Bone marrow (tissue), 2 donors: ENCODE measurements at regions not wholly inside any gene's neighbourhood (a gene's known extent, or its start where the extent isn't known, plus 50 kb on each side); places are given as distances from the start of the nearest gene placed in this dataset.
A peak's percentile ranks its signal among the peaks of the same experiment; 100 is the strongest.
"Not testable (repeated sequence)": the region's sequence is repeated elsewhere in the genome, so short reads cannot be mapped to it uniquely, and the experiment has no call there.

Experiments used
- DNase-seq, 2 donors: peaks; one replicate each; lab custom pipeline; 2025; lab: John Stamatoyannopoulos, UW

DNA sequence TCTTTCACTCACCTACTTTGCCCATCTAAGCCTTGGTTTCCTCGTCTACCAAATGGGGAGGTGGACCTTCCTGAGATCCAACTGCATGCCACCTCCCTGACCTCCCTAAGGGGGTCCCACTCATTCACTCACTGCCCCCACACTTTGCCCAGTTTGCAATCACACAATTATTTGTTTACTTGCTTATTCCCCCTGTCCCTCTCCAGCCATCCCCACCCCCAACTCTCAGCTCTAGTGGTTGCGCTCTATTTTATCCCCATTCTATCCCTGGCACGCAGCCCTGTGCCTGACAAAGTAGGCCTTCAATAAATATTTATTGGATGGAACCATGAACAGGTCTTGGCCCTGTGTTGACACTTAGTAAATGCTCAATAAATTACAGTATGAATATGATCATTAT, 130.8 kb upstream of the LARP1 start:
- no peak for DNase-seq

DNA sequence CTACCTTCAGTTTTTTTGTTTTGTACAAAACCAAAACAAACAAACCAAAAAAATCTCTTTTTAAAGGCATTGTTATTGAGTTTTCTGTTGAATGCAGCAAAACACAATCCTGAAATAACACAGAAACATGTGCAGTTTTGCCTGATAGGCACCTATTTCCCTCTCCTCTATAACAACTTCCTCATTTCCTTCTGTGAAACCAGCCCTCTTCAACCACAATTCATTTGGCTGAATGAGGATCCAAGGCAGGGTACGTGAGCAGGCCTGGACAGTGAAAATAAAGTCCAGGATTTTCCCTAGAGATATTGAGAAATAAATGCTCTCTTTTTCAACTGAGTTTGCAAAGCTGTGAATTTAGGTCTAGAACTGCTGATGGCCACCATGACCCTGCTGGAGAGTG, 134.8 kb upstream of the LARP1 start:
- no peak for DNase-seq

DNA sequence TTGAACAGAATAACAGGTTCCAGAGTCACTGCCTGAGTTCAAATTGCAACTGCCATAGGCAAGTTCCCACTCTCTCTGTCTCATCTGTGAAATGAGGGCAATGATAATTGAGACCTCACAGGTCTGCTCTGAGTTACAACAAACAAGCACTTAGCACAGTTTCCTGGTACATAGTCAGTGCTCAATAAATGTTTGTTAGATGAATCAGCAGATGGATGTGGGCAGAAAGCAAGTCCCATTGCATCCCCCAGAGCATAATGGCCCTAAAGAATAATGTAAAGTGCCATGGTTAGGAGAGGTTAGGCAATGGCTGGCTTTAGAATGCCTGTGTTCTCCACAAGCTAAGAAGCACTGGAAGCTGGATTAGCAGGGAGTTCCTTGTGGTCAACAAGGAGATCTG, 136.5 kb upstream of the LARP1 start:
- no peak for DNase-seq

DNA sequence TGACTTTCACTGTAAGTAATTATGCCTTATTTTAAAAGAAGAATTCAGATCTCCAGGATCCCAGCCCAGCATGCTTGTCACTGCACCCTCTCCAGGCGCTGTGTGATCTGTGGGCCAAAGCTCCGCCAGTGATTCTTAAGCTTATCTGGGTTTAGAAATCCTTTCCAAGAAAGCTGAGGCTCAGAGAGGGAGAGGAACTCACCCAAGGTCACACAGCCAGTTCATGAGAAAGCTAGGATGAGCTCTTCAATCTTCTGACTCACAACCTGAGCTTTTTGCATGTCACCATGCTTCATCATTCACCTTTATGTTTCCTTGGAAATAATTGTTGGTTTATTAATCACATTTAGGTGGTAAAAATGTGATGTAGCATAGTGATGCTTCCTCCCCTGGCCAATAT, 136.6 kb upstream of the HAND1 start:
- DNase-seq, result no peak

DNA sequence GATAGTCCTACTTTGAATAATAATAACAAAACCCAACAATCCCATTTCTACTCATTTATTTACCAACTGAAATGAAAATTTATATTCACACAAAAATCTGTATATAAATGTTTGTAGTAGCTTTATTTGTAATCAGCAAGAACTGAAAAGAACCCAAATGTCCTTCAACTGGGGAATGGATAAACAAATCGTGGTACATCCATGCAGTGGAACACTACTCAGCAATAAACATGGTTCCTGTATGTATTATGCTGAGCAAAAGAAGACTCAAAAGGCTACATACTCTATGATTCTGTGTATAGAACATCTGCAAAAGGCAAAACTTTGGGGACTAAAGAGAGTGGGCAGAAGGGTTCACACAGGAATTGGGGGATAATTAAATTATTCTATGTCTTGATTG, 136.1 kb upstream of the HAND1 start:
- no peak for DNase-seq

DNA sequence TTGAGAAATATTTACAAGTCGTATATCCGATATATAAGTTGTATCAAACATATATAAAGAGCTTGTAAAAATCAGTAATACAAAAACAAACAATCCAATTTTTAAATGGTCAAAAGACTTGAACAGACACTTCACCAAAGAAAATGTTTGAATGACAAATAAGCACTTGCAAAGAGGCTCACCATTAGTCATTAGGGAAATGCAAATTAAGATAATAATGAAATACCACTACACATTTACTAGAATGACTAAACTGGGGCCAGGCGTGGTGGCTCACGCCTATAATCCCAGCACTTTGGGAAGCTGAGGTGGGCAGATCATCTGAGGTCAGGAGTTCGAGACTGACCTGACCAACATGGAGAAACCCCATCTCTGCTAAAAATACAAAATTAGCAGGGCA, 134.6 kb upstream of the HAND1 start:
- DNase-seq, result no peak

DNA sequence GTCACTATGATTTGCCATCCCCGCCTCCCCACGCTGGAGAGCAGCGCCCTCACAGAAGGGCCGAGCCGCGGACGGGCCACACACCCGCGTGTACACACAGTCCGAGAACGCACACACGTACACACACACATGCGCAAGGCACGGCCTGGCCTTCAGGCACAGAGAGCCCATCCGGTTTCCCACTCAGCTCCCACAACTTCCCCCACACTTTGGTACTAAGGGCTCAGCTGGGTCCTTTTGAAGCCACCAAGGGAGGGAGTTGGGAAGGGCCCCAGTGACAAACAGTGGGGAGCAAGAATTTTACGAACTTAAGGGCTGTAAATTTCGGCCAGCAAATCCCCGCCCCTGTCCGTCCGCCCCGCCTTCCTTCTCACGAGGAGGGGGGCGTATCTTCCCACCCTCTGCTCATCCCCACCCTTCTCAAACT, 133.3 kb upstream of the HAND1 start:
- no peak for DNase-seq

DNA sequence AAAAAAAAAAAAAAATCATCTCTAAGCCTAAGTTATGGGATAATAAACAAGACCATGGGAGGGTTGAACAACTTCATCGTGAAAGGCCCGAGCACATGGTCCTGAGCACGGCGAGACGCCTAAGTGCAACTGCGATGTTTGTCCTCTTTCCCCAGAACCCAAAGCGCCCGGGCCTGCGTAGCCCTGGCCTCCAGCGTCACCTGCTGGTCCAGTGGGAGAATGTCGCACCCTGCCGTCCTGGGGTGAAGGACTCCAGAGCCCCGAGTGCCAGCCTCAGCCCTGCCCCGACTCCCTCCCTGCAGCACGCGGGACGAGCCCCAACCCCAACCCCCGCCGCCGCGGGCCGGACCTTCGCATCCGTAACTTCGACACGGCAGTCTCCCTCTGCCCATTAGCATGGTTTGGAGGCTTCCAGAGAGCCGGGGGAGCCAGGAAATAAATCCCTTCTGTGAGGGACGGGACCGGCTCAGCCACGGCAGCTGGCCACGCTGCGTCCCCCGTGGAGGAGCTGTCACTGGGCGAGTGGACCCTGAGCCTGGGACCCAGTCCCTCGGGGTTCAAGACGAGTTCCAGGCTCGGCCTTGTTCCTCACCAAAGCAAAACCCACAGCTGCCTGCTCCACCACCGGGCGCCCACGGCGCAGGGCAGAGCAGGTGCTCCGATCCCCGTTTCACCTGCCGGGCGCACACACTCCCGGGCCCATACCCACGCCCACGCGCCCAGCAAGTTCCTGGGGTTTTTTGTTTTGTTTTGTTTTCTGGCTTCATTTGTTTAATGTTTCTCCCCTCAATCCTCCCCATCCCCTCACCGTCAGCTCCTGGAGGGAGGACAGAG, 132.5 kb upstream of the HAND1 start:
- DNase-seq, result peak; percentile 14 to 43

DNA sequence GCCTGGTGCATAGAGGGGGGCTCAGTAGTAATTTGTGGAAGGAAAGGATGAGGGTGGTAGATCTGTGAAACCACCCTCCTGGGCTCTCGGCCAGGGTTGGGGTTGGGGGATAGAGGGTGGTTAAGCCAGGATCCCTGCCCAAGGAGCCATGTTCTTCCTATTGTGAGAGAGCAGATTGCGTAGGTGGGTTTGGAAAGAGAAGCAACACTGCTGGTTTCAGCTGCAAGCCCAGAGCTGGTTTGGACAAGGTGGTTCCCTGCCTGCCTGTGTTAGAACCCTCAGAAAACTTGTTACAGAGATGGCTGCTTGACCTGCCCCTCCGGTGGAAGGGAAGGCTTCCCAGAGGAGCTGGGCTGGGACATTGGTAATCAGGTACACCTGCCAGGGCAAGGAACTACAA, 131.2 kb upstream of the HAND1 start:
- DNase-seq, result no peak

DNA sequence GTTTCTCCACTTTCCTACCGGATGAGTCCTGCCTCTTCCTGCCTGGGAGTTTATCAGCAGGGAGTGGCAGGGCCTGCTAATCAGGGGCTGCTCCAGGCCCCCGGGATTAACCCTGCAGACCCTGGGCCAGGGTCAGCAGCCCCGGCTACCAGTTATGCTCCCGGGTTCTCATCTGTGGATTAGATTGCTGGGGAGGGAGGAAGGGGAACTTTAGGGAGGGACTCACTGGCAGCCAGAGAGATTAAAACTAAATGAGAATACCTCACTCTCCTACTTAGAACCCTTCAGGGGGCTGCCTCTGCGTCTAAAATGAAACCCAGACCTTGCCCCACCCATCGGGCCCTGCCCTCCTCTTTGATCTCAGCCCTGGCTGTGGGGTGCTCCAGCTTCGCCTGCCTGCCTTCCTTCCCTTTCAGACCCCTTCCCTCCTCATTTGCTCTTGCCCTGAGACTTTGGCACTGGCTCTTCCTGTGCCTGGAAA, 130.5 kb upstream of the HAND1 start:
- DNase-seq, result no peak

DNA sequence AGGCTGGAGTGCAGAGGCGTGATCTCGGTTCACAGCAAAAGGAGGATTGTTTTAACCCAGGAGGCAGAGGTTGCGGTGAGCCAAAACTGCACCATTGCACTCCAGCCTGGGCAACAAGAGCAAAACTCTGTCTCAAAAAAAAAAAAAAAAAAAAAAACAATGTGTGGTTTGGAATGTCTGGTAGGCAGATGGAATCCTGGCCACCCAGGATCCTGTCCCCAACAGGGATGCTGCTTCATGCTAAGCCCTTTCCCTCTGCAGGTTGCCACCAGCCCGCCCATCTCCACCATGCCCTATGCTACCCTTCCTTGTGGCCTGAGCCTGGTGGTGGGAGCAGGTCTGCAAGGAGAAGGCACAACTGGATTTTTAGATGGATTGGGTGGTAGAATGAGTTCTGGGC, 129.7 kb upstream of the HAND1 start:
- no peak for DNase-seq

DNA sequence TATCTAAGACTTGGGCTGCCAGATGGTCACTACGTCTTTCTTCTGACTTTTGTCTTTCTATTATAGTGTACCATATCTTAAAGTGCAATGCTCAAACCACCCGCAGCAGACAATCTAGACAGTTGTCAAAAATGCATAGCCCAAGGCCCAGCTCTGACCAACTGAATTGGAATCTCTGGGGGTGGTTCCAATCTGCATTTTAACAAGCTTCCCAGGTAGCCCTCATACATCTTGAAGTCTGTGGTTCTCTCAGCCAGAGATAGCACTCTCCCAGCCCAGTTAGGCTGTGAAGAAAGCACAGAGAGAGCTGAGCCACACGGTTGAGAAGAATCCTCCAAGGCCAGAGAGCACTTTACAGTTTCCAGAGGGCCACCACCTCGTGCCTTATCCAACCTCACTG, 128.2 kb upstream of the HAND1 start:
- no peak for DNase-seq

DNA sequence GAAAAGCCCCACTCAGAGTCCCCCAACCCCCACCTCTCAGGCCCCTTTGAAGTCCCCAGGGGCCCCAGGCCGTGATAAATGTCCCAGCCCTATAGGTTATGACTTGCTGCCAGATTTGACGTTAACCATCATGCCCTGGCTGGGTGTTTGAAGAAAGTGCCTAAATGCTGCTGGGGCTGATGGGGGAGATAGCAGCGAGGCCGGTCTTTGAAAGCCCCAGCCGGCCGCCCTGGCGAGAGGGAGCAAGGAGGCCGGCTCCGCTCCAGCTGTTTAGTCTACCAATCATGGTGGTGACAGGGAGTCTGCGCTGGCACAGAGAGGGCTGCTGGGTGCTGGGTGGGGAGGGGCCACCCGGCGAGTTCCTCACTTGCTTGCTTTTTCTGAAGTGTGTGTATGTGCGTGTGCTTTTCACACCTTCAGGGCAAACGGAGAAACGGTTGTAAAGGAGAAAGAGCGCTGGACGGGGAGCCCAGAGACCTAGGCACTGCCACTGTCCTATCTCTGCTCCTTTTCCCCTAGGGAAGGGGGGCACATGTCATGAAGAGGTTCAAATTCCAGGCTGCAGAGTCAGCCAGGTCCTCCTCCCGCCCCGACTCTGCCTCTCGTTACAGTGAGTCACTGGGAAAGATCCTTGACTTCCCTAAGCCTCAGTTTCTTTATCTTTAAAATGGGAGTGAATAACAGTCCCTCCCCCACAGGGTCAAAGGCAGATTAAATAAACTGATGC, 126.1 kb upstream of the HAND1 start:
- no peak for DNase-seq

DNA sequence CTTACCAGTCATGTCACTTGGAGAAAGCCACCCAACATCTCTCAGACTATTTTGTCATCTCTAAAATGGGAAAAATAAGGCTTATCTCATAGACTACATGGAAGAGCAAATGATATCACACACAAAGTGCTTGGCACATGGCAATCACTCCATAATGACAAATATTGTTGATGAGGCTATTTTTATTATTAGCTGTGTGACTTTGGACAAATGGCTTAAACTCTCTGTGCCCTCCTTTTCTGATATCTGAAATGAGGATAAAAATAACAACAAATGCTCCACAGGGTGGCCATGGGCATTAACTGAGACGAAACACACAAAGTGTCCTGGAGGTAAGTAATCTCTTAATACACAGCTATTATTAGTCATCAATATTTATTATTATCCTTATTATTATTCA, 125.5 kb upstream of the HAND1 start:
- DNase-seq, result no peak

DNA sequence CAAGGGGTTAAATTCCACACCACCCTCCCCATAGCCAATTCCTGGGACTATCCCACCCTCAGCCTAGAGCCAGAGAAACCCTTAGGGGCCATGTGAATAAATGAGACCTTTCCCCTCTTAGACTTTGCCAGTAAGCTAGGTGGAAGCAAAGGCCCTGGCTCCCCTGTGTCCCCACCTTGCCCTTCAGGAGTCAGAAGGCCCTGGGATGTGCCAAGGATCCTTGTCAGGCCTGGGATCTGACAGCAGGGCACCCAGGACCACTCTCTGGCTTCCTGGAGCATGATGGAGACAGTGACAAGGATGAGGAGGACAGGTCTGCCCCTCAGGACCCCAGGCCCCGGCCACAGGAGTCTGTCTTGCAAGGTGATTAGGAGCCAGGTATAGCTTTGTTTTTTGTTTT, 125.0 kb upstream of the HAND1 start:
- no peak for DNase-seq

DNA sequence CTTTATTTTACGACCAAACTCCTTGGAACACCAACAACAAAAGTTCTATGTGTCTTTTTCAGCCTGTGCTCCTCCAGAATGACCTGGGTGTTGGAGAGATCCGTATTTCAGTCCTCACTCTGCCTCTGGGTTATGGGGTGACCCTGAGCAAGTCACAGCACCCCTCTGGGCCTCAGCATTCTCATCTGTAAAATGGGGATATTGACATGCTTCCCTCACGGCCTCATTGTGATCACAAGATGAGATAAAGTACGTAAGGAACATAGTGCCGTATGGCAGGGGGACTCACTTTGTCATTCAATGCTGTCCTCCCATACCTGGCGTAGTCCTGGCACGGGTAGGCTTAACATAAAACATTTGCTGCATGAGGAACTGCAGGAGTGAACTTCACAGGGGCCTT, 123.0 kb upstream of the HAND1 start:
- DNase-seq, result no peak

DNA sequence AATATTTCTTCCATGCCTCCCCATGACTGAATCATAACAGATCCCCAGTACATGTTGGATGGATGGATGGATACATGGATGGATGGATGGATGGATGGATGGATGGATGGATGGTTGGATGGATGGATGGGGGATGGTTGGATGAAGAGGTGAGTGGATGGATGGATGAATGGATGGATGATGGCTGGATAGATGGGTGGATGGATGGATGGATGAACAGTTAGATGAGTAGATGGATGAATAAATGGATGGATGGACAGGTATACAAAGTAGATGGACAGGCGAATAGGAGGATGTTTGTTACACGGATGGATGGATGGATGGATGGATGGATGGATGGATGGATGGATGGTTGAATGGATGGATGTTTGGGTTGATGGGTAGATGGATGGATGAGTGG, 120.0 kb upstream of the HAND1 start:
- no peak for DNase-seq

DNA sequence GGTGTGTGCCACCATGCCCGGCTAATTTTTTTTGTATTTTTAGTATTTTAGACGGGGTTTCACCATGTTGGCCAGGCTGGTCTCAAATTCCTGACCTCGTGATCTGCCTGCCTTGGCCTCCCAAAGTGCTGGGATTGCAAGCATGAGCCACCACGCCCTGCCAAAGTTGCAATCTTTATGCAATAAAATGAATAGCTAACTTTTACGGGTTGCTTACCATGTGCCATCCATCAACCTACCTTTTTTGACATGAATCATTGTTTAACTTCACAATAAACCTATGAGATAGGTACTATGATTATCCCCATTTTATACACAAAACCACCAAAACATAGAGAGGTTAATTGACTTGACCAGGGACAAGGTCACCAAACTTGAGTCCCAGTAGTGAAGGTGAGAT, 118.8 kb upstream of the HAND1 start:
- DNase-seq, result not testable (repeated sequence)

DNA sequence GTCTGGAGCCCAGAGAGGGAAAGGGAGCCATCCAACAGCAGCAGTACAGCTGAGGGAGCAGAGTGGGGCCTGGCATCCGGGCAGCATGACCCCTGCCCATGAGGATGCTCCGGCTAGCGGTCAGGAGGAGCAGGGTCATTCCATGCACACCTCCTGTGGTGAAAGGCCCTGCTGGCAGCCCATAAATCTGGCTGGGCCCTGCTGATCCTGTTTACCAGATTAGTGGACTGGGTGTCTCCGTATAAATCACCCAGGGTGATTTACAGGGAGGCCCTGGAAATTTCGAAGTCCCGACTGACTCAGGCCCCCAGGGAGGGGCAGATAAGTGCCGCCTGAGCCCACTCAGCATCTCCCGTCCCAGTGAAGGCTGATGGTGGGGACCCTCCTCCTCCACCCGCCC, 117.6 kb upstream of the HAND1 start:
- DNase-seq, result no peak

DNA sequence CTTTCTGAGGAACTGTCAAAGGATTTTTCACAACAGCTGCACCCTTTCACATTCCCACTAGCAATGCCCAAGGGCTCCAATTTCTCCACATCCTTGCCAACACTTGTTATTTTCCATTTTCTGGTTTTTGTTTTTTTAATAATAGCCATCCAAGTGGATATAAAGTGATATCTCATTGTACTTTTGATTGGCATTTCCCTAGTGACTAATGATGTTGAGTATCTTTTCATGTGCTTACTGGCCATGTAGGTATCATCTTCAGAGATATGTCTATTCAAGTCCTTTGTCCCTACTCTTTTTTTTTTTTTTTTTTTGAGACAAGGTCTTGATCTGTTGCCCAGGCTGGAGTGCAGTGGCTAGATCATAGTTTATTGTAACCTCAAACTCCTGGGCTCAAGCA, 115.8 kb upstream of the HAND1 start:
- DNase-seq, result no peak

DNA sequence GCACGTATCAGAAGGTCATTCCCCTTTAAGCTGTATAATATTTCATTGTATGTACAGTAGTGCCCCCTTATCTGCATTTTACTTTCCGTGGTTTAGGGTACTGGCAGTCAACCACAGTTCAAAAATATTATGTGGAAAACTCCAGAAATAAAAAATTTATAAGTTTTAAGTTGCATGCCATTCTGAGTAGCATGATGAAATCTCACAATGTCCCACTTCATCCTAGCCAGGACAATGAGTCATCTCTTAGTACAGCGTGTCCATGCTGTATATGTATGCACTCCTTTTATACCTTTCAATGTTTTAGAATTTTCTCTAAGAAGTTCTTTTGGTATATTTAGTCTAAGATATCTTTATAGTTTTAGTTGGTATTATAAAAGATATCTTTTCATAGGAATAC, 115.0 kb upstream of the HAND1 start:
- no peak for DNase-seq

DNA sequence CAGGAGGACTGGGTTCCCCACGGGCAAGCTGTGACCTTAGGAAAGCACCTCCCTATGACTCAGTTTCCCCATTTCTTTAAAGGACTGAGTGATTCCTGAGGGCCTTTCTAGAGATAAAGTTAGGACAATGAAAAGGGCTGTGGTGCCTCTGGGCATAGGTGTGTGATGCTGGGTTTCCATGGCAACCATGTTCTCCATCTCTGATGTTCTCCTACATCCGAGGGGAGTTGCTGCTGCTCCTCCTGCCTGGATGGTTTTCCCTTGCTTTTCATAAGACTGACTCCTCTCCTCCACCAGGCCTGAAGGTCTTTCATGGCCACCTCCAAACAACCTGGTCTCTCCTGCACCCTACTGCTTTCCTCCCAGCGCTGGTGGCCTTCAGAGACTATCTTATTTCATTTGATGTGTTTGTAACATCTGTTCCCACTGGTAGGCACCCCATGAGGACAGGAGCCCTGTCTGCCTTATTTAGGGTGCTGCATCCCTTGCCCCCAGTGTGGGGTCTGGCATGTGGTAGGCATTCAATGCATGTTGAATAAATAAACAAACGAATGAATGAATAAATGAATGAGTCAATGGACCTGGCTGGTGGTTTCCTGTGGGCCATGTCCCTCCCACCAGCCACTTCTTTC, 112.2 kb upstream of the HAND1 start:
- no peak for DNase-seq

DNA sequence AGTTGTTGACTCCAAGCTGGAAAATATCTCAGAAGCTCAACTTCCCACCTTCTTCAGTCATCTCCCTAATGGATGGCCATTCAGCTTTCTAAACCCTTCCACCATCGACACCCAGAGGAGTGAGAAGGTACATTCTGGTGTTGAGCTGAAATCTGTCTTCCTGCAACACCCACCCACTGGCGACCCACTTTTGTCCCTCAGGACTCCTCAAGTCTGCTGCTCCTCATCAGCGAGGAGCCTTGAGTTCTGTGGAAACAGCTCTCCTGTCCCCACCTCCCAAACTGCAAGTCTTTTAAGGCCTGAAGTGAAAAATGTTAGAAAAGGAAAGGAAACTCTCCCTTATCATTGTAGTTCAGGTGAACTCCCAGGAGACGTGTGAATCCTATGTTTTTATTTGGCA, 111.5 kb upstream of the HAND1 start:
- DNase-seq, result no peak
